GM18502 (cell line): ENCODE measurements at regions not wholly inside any gene's neighbourhood (a gene's known extent, or its start where the extent isn't known, plus 50 kb on each side); places are given as distances from the start of the nearest gene placed in this dataset.
A peak's percentile ranks its signal among the peaks of the same experiment; 100 is the strongest.
"Not testable (repeated sequence)": the region's sequence is repeated elsewhere in the genome, so short reads cannot be mapped to it uniquely, and the experiment has no call there.

Experiments used
- ATAC-seq: cut with Tn5 transposase; IDR thresholded peaks from one replicate; pipeline ENCODE4 v1.9.1; 2021; ENCODE audit warnings: mild to moderate bottlenecking; ENCODE audit not compliant: unreplicated experiment, poor library complexity

DNA sequence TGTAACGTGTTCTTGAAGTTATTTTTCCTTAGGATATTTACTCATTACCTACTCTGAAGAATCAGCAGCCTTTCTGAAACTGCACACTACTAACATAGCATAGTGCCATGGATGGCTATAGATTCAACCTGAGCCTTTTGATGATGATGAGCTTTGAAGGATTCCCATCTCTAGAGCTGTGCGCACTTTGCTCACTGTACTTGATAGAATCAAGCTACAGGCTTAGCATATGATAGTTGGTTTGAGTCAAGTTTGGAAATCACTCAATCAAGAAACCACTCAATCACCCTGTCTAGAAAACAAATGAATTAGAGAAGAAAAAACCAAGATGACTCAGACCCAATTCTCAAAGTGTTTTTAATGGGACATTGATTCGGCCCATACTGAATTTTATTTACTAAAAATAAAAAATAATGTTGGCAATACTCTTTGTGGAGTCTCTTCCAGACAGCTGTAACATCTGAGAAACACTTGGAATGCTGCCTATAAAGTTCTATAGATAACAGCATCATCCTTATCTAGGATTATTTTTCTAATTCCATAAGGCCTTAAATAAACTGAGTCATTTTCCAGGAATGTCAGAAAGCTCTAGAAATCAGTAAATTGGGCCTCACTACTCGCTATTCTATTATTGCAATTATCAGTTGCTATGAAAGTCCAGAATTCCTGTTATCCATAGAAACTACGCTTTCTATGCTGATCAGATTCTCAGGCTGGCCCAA lies 259.0 kb upstream of the ERBB4 start:
- ATAC-seq: no peak

DNA sequence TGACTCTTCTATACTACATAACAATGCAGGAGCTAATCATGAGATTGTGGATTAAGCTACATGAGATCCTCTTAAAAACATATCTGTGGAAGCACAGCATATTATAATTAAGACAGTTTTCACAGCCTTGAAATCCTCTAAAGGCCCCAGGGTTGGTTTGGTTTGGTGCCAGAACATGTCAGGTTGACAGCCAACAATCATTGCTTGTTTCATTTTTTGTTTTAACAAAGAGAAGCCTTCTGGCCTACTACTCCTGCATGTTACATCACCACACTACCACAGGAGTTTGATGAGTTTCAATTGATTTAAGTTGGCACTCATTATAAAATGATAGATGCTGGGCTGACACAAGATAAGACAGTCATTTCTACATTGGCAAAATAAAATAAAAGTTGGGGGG lies 255.9 kb upstream of the ERBB4 start:
- ATAC-seq: peak; percentile 75

DNA sequence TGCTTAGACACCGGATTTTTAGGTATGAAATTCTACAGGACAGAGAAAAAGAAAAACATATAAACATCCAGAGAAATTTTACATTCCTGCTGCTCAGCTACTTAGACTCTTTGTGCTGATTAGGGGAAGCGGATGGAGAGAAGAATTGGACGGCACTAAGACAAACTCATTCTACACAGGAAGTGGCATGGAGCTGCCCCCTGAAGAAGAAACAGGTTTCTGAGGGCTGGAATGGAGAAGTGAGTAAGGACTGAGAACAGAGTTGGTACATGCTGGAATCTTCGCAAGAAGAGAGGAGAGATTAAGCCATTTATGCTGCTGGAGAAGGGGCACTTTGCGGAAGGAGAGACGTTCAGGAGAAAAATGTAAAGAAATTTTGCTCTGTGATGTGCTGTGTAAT lies 253.0 kb upstream of the ERBB4 start:
- no peak for ATAC-seq

DNA sequence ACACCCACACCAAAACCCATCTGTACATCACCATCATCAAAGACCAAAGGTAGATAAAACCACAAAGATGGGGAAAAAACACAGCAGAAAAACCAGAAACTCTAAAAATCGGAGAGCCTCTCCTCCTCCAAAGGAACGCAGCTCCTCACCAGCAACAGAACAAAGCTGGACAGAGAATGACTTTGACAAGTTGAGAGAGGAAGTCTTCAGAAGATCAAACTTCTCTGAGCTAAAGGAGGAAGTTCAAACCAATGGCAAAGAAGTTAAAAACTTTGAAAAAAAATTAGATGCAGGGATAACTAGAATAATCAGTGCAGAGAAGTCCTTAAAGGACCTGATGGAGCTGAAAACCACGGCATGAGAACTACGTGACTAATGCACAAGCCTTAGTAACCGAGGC lies 247.5 kb upstream of the ERBB4 start:
- not testable (repeated sequence) for ATAC-seq

DNA sequence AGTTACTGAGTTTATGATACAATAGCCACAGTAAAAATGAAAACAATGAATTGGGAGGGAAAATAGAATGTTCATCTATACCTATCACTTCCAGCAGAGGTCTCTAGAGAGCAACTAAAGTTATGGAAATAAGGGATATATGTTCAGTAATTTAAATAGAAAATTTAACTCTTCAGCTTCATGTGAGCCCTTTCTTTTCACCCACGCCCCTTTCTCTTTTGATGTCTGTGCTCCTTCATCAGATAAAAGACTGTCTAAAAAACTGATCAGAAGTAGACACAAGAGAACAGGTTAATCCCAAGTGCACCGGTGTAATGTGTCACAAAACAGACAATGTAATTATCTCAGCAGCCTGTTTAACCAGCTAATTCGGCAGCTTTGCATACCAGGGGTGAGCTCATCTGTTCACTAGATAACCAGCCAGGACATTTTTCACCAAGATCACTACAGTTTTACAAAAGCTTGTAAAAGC lies 238.5 kb upstream of the ERBB4 start:
- ATAC-seq: peak; percentile 83

DNA sequence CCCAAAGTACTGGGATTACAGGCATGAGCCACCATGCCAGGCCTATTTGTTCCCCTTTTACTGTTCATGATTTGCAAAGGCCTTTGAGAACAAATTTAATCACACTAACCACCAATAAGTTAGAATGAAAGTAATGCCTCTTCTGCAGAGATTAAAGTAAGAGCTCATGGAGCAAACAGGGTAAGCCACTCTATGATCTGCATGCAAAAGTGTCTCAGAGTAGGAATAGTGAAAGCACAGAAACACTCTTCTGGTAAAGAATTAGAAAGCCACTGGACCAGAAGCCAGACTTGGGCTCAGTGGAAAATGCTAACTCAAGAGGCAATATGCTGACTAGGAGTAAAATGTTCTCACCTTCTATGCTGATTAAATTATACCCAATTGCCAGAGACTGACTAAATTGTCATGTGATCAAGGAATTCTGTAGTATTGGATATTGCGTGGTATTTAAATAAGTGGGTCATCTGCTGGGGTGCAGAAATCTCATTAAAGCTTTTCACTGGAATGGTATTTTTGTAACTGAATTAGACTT lies 235.3 kb upstream of the ERBB4 start:
- ATAC-seq: no peak

DNA sequence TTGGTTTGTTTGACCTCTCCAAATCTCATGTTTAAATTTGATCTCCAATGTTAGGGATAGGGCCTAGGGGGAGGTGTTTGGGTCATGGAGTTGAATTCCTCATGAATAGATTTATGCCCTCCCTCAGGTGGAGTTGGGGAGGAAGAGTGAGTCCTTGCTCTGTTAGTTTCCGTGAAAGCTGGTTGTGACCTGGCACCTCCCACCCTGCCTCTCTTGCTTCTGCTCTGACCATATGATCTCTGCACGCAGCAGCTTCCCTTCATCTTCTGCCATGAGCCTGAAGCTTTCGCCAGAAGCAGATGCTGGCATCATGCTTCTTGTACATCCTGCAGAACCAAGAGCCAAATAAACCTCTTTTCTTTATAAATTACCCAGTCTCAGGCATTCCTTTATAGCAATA lies 231.6 kb upstream of the ERBB4 start:
- no peak for ATAC-seq

DNA sequence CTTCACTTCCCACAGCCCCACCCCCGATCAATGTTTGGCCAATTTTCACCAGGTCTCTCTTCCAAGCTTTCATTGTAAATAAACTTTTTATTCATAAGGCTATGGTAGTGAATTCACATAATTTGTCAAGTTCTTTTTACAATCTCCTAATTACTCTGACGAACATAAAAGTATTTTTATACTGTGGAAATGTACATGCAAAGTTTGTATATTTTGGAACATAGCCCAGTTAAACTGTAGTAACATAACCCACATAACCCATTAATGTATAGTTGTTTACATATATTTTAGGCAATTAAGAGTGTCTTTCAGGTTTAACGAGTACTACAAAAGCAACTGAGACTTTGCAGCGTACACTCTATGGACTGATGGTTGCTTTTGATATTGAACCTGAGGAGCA lies 228.3 kb upstream of the ERBB4 start:
- no peak for ATAC-seq

DNA sequence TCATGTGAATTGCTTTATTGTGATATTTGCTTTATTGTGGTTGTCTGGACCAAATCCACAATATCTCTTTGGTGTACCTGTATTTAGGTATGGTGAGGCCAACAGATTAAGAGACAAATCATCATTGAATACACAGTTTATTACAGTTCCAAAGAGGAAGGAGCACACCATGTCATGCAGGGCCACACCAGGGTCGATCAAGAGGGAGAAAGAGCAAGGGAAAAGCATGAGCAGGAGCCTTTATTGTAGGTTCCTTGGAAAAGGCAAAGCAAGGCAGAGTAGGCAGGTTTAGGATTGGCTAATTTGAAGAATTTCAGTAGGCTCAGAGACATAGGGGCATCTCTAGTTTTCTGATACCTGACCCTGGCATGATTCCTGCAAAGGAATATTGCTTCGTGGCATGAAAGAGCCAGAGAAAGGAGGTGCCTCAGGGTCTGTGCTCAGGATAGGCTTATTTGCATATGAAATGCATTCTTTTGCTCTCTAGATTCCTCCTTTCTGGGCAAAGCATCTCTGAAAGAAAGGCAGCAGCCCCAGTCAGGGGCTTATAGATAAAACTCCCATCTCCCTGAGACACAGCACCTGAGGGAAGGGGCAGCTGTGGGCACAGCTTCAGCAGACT lies 214.2 kb upstream of the ERBB4 start:
- no peak for ATAC-seq

DNA sequence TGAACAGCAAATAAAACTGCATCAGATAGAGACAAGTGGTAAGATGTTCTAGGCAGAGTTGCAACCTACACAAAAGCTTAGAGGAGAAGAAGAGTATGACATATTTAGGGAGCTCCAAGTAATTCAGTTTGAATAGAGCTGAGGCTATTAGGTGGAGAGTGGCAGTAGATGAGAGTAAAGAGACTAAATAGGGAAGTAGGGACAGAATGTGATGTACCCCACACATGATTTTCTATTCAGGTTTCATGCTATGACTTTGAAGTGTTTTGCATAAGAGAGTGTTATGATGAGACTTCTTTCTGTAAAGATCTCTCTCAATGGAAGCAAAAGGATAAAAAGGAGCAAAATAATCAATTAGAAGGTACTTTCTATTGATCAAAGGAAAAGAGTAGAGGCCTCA lies 206.8 kb upstream of the ERBB4 start:
- ATAC-seq: peak; percentile 99

DNA sequence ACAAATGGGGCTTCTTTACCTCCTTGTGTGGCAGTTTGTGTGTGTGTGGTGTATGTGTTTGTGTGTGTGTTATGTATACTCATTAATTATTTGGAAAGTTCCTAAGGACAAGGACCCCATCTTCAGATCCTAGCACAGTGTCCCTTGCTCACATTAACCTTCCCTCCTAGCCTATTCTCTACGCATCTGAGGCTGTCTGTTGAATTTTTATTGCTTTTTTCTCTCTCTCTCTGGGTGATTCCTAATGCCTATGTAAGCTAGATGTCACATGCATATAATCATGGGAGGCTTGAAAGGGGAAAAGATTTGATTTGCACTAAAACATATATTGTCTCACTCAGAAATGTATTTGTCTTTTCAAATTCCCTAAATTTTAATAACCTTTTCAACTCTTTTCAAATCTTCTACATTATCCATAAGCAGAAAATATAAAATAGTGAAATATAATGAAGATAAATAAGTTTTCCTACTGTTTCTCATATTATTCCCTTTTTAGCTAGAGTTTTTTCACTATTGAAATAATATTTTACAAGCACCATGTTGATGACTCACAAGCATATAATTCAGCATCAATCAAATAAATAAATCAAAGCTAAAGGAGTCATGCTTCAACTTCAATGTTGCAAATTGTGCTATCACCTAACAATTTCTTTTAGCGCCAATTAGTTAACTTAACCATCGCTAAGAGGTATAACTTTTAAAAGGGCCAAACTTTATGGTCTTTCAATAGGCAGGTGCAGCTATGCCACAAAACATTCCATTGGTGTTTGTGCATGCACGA lies 199.0 kb upstream of the ERBB4 start:
- no peak for ATAC-seq

DNA sequence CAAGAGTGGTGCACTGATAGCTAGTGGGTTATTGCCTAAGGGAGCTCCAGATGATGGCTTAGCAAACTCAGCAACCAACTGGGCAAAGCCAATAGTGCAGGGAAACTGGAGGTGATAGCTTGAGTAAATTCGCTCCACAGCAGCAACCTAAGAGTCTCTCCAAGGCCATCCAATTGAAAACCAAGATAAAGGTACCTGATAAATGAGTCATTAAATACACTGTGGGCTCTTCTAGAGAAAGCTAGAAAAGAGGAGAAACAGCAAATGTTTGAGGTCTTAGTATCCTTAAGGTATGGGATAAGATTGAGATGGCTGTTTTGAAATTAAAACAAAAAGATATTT lies 197.8 kb upstream of the ERBB4 start:
- ATAC-seq: no peak

DNA sequence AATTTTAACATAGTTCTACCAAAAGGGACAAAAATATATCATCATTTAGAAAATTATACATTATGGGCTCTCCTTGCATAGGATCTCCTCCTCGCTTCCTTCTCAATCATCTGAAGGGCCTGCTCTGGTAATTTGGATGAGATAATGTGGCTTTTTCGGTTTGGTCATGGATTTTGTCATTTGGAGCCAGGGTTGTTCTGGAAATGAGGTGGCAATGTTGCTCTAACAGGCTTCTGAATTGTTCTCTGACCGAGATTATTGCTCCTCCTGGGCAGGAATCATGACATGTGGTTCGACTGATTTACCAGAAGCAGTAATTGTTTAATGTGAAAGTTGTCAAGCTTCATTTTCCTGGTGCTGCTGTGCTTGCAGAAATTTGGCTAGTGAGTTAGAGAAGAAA lies 194.7 kb upstream of the ERBB4 start:
- no peak for ATAC-seq

DNA sequence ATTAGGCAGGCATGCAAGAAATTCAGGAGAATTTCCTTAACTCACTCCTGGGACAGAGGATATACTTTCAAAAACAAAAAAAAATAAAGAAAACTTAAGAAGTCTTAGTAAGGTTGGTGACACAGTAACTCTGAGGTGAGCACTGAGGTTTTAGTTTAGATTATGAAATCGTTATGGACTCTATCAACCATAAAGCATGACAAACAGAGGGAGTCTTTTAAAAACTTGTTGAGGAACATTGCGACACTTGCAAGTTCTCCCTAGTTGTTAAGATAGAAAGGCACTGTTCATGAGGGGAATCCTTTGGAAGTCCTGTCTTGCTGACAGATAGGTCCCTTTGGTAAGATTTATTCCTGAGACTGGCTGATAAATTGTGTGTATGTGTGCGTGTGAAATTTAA lies 194.3 kb upstream of the ERBB4 start:
- ATAC-seq: no peak

DNA sequence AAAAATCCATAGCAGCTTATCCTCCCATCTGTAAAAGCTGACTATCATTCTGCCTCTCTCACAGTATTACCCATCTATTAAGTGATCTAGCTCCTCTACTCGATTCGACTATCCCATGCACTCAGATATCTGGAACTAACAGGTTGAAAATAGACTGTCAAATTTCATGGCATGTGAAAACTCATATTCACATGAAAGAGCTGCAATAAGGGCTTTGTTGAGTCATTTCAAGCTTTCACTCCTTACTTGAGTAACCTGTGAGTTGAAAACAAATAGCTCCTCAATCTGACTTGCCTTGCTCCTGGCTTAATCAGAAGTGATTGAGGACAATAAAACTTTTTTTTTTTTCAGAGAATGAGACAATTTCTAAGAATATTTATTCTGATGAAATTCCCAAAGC lies 192.4 kb upstream of the ERBB4 start:
- peak; percentile 93 for ATAC-seq

DNA sequence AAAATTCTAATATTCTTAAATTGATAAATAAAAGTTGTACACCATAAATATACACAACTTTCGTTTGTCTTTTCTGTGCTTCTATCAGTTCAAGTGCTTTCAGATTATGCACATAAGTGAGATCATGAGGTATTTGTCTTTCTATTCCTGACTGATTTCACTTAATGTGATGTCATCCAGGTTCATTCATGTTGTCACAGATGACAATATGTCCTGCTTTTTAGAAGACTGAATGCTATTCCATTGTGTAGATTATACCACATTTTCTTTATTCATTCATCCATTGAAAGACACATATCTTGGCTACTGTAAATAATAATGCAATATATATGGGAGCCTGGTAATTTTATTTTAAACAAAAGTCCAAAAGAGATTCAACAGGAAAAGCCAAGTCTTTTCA lies 190.1 kb upstream of the ERBB4 start:
- ATAC-seq: no peak

DNA sequence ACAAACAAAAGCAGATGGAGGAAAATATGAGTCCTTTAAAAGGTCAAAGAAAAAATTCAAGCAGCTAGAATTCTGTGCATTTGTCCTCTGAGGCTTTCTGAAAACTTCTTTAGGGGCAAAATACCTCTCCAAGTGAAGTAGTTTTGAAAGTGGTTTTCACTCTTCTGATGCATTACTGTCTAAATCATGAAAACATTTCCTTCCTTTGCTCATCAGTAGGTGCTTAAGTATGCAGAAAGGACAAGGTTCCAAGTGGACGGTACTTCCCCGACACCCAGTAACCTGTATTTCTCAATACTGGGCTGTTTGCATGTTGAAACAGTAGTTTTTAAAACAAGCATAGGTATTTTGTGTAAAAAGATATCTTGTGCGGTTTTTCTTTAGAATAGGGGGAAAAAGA lies 189.1 kb upstream of the ERBB4 start:
- no peak for ATAC-seq

DNA sequence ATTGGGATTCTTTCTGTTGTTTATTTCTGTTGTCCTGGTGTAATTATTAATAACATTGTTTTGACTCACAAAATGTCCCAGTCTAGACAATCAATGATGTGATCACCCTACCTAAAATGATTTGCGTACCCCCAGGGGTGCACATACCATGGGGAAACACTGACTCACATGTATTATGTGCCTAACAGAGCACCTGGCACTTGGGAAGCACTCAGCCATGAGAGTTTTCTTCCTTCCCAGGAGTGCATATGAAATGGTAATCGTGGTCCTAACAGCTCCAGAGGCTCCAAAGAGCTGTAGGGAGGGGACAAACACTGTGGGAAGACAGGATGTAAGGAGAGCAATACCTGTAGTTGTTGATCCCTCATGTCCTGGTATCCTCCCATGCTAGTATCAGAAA lies 187.8 kb upstream of the ERBB4 start:
- no peak for ATAC-seq

DNA sequence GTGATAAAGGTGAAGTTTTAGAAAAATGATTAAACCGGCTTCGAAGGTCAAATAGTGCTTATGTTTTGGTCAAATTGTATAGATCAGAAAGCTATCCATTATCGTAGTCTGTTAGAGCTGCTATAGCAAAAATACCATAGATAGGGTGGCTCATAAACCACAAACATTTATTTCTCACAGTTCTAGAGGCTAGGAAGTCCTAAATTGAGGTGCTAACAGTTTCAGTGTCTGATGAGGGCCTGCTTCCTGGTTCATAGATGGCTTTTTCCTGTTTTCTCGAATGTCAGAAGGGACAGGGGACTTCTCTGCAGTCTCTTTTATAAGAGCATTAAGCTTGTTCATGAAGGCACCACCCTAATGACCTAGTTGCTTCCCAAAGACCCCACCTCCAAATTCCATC lies 186.6 kb upstream of the ERBB4 start:
- no peak for ATAC-seq

DNA sequence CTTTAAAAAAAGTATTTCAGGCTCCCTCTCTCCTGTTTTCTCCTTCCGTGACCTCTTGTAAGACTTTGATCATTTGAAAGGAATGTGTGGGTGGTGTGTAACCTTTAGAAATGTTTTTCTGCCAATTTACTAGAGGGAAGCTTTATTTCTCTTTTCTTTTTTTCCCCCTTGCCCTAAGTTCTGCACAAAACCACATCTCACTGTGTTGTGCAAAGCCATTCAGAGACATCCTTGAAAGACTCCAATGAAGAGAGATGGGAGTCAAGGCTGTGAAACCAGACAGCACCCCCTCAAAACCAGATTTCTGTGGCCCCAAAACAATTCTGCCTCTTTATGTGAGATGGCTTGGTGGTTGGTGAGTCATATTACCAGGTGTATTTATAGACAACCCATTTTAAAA lies 184.6 kb upstream of the ERBB4 start:
- ATAC-seq: peak; percentile 59

DNA sequence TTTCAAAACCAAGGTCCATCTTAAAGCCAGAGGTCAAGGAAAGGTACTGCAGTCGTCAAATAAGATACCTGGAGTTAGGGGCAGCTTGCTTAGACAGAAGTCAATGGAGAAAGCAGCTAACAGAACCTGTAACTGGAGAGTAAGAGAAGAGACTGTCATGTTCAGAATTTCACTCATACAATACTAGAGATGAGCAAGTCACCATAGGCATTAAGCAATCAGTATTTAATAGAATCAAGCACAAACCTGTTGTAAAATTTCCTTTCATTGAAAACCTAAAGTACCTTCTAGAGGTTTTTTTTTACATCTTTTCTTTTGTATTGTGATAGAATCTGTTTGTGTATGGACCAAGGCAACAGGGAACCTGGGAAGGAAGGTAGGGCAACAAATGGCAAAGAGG lies 183.4 kb upstream of the ERBB4 start:
- no peak for ATAC-seq
